Esophagus squamous epithelium (tissue), 5 donors: ENCODE measurements at regions not wholly inside any gene's neighbourhood (a gene's known extent, or its start where the extent isn't known, plus 50 kb on each side); places are given as distances from the start of the nearest gene placed in this dataset.
"Not testable (repeated sequence)": the region's sequence is repeated elsewhere in the genome, so short reads cannot be mapped to it uniquely, and the experiment has no call there.

Experiments
- DNase-seq: peaks from one replicate; lab custom pipeline; 2025; lab: John Stamatoyannopoulos, UW
- H3K27ac ChIP-seq, 4 donors: fragments of 200-600 bp; sonication (generic); one replicate each; pipeline ENCODE4 v1.5.1; 2016 to 2019; ENCODE audit warnings: mild to moderate bottlenecking in 1 of 4
- H3K27me3 ChIP-seq, 4 donors: fragments of 200-600 bp; sonication (generic); 1 replicate in 3 of 4; 2 replicates in 1 of 4; pipeline versions ENCODE4 v1.5.1 to v1.6.0; 2017 to 2021; ENCODE audit warnings: antibody characterized with exemption in 1 of 4
- H3K36me3 ChIP-seq, 3 donors: fragments of 200-600 bp; sonication (generic); one replicate each; pipeline ENCODE4 v1.5.1; 2016 to 2019
- H3K4me1 ChIP-seq, 3 donors: fragments of 200-600 bp; sonication (generic); one replicate each; pipeline ENCODE4 v1.5.1; 2017 to 2019
- H3K4me3 ChIP-seq, 4 donors: fragments of 200-600 bp; sonication (generic); 1 replicate in 3 of 4; 2 replicates in 1 of 4; pipeline ENCODE4 v1.5.1; 2016 to 2019; ENCODE audit warnings: mild to moderate bottlenecking in 2 of 4, moderate library complexity in 1 of 4
- H3K9me3 ChIP-seq, 3 donors: fragments of 200-600 bp; sonication (generic); one replicate each; pipeline ENCODE4 v1.5.1; 2016 to 2019
- CTCF ChIP-seq, 6 experiments: fragments of 450-650 bp in 4 of 6; fragments of 200-600 bp in 2 of 6; sonication (generic) in 2 of 6; IDR thresholded peaks; one replicate each; pipeline ENCODE4 v1.5.1; 2016 to 2019; ENCODE audit warnings: antibody characterized with exemption in 6 of 6, mild to moderate bottlenecking in 4 of 6, moderate library complexity in 4 of 6
- POLR2A ChIP-seq, 4 donors: fragments of 450-650 bp; IDR thresholded peaks; one replicate each; pipeline ENCODE4 v1.6.1; 2017; ENCODE audit warnings: antibody characterized with exemption in 4 of 4, mild to moderate bottlenecking in 4 of 4, moderate library complexity in 3 of 4
- WGBS, 2 donors: methylation state at CpG; one replicate each; pipeline ENCODE4 v1.1.5; 2018; 5-methylcytosine and 5-hydroxymethylcytosine counted together
- intact Hi-C: fragments of 100-400 bp; cut with DNase I; formaldehyde crosslinking; loops from one replicate; pipeline ENCODE4 v1.15.0; 2022
- donor health status: DM: yes; HTN: yes; CAD: no.

- 71 to 91% methylated on average over 6 of the region's 6 CpGs for WGBS, 2 donors
- DNase-seq, result no peak
- TF ChIP-seq POLR2A (IDR thresholded peaks at IDR 0.05) (no peak), CTCF (IDR thresholded peaks at IDR 0.05) (no peak)
These were observed 70.7 kb upstream of the ANTXRL start for GRCh38 chr10:46216003-46216634.

GRCh38 chr10:46216836-46217751 is 69.7 kb upstream of the ANTXRL start:
- no peaks in the 10 kb centered on the region for H3K36me3 ChIP-seq
- no peak for TF ChIP-seq POLR2A (IDR thresholded peaks at IDR 0.05)
- TF ChIP-seq CTCF (IDR thresholded peaks at IDR 0.05), result no peak
- H3K27me3 ChIP-seq, result peaks cover 0 to 6% (median 0%) of the 10 kb centered on the region in 4 donors
- WGBS, 2 donors, result 64% methylated on average over 14 of the region's 17 CpGs
- H3K4me3 ChIP-seq, result no peak overlapping the region
- no peaks in the 10 kb centered on the region for H3K4me1 ChIP-seq
- H3K9me3 ChIP-seq, result no peaks in the 10 kb centered on the region
- no peak overlapping the region for H3K27ac ChIP-seq
- intact Hi-C loops, result no loop called here
- no peak for DNase-seq

More at GRCh38 chr10:46216003-46216634, 70.7 kb upstream of the ANTXRL start:
- Histone ChIP-seq H3K36me3 (no peaks in the 10 kb centered on the region), H3K9me3 (no peaks in the 10 kb centered on the region), H3K27me3 (peaks cover 0 to 6% (median 0%) of the 10 kb centered on the region in 4 donors), H3K4me1 (no peaks in the 10 kb centered on the region), H3K27ac (no peak overlapping the region), H3K4me3 (no peak overlapping the region)
- intact Hi-C loops, result no loop called here

GRCh38 chr10:46217752-46218453 is 68.9 kb upstream of the ANTXRL start:
- Histone ChIP-seq H3K27ac (no peak overlapping the region), H3K4me1 (no peaks in the 10 kb centered on the region), H3K27me3 (peaks cover 0 to 6% (median 0%) of the 10 kb centered on the region in 4 donors), H3K4me3 (no peak overlapping the region), H3K9me3 (no peaks in the 10 kb centered on the region), H3K36me3 (no peaks in the 10 kb centered on the region)
- TF ChIP-seq CTCF (IDR thresholded peaks at IDR 0.05) (no peak), POLR2A (IDR thresholded peaks at IDR 0.05) (no peak)
- DNase-seq, result no peak
- 57 to 61% methylated on average over 5 to 6 of the region's 6 CpGs for WGBS, 2 donors
- intact Hi-C loops, result no loop called here

GRCh38 chr10:46218921-46219320 is 67.9 kb upstream of the ANTXRL start:
- Histone ChIP-seq H3K4me3 (no peak overlapping the region), H3K4me1 (no peaks in the 10 kb centered on the region), H3K27me3 (peaks cover 0 to 6% (median 0%) of the 10 kb centered on the region in 4 donors), H3K27ac (no peak overlapping the region), H3K9me3 (no peaks in the 10 kb centered on the region), H3K36me3 (no peaks in the 10 kb centered on the region)
- DNase-seq, result no peak
- intact Hi-C loops, result no loop called here
- WGBS, 2 donors, result 43 to 66% methylated on average over 2 of the region's 2 CpGs
- TF ChIP-seq CTCF (IDR thresholded peaks at IDR 0.05), result no peak

GRCh38 chr10:46219431-46219990 is 67.3 kb upstream of the ANTXRL start:
- H3K4me3 ChIP-seq, H3K9me3 ChIP-seq, H3K27ac ChIP-seq, DNase-seq, H3K27me3 ChIP-seq, H3K4me1 ChIP-seq, H3K36me3 ChIP-seq, intact Hi-C loops: not testable (repeated sequence)
- WGBS, 2 donors, result 44 to 45% methylated on average over 2 to 3 of the region's 5 CpGs
